HG03442 (cell line): ENCODE measurements at regions not wholly inside any gene's neighbourhood (a gene's known extent, or its start where the extent isn't known, plus 50 kb on each side); places are given as distances from the start of the nearest gene placed in this dataset.

ENCODE experiments used
- ATAC-seq: cut with Tn5 transposase; IDR thresholded peaks from one replicate; pipeline ENCODE4 v1.9.1; 2021; ENCODE audit warnings: mild to moderate bottlenecking, moderate library complexity; ENCODE audit not compliant: unreplicated experiment

- no peak for ATAC-seq
Measured at GRCh38 chr12:41983394-41983793, 161.3 kb downstream of the GXYLT1 start.

GRCh38 chr12:41981758-41982157, 162.9 kb downstream of the GXYLT1 start:
- no peak for ATAC-seq

GRCh38 chr12:41981013-41981412, 163.7 kb downstream of the GXYLT1 start:
- ATAC-seq: no peak

- no peak for ATAC-seq
Measured at GRCh38 chr12:41980390-41980789, 164.3 kb downstream of the GXYLT1 start.

- no peak for ATAC-seq
Measured at GRCh38 chr12:41979574-41979973, 165.1 kb downstream of the GXYLT1 start.

- ATAC-seq: no peak
Measured at GRCh38 chr12:41972598-41972997, 172.1 kb downstream of the GXYLT1 start.

- ATAC-seq: no peak
Measured at GRCh38 chr12:41972196-41972595, 172.5 kb downstream of the GXYLT1 start.

GRCh38 chr12:41970744-41971143, 173.9 kb downstream of the GXYLT1 start:
- ATAC-seq: no peak

GRCh38 chr12:41968599-41968998, 176.1 kb downstream of the GXYLT1 start:
- no peak for ATAC-seq

GRCh38 chr12:41967668-41968500, 176.8 kb downstream of the GXYLT1 start:
- no peak for ATAC-seq

GRCh38 chr12:41966916-41967315, 177.8 kb downstream of the GXYLT1 start:
- no peak for ATAC-seq

- ATAC-seq: no peak
Measured at GRCh38 chr12:41966001-41966400, 178.7 kb downstream of the GXYLT1 start.

GRCh38 chr12:41963398-41963797, 181.3 kb downstream of the GXYLT1 start:
- no peak for ATAC-seq

- no peak for ATAC-seq
Measured at GRCh38 chr12:41962171-41962572, 182.5 kb downstream of the GXYLT1 start.

GRCh38 chr12:41959271-41959670, 185.4 kb downstream of the GXYLT1 start:
- no peak for ATAC-seq

- no peak for ATAC-seq
Measured at GRCh38 chr12:41956353-41956752, 188.3 kb downstream of the GXYLT1 start.

- ATAC-seq: no peak
Measured at GRCh38 chr12:41950455-41950854, 194.2 kb downstream of the GXYLT1 start.

- no peak for ATAC-seq
Measured at GRCh38 chr12:41946106-41946505, 198.6 kb downstream of the GXYLT1 start.

GRCh38 chr12:41944216-41944615, 200.5 kb downstream of the GXYLT1 start:
- ATAC-seq: no peak

GRCh38 chr12:41943671-41944070, 201.0 kb downstream of the GXYLT1 start:
- no peak for ATAC-seq

GRCh38 chr12:41942354-41942753, 202.3 kb downstream of the GXYLT1 start:
- no peak for ATAC-seq

- ATAC-seq: no peak
Measured at GRCh38 chr12:41941079-41941478, 203.6 kb downstream of the GXYLT1 start.

- ATAC-seq: no peak
Measured at GRCh38 chr12:41940571-41940970, 204.1 kb downstream of the GXYLT1 start.
